ENCODE measurements at regions not wholly inside any gene's neighbourhood (a gene's known extent, or its start where the extent isn't known, plus 50 kb on each side); places are given as distances from the start of the nearest gene placed in this dataset.

DNA sequence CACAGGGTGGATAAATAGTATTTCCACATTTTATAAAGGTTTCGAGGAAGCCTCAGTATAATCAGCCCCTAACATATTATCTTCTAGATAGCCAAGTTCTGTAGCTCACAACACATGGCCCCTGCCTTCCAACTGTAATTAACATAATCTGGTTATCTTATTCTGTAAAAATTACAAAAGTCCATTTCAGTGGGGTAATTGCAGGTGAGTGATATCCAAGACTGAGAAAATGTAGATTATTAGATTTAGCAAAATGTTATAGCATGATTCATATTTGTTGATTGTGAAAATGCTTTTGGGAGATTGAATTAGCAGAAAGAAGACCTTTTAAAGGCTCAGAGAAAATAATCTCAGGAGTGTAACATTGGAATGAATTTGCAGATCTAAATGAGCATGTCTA lies 168.3 kb upstream of the GPC6 start:
- ATAC-seq (no peak), DNase-seq (no peak)
- Histone ChIP-seq H3K27me3 (no peaks in the 10 kb centered on the region), H3K36me3 (replicated peaks in 1 of 2; ENCODE audit: insufficient read depth in 1 of 2, low read depth in 2 of 2) (no peaks in the 10 kb centered on the region), H3K27ac (no peak overlapping the region), H3K4me1 (no peaks in the 10 kb centered on the region), H3K9me3 (no peaks in the 10 kb centered on the region), H3K4me3 (no peak overlapping the region)
- 48 to 67% methylated on average over 1 of the region's 1 CpG for WGBS, 2 donors
- intact Hi-C loops (cut with DNase I): no loop called here
- TF ChIP-seq POLR2A (IDR thresholded peaks at IDR 0.05): no peak
- TF ChIP-seq, protein P1, sequence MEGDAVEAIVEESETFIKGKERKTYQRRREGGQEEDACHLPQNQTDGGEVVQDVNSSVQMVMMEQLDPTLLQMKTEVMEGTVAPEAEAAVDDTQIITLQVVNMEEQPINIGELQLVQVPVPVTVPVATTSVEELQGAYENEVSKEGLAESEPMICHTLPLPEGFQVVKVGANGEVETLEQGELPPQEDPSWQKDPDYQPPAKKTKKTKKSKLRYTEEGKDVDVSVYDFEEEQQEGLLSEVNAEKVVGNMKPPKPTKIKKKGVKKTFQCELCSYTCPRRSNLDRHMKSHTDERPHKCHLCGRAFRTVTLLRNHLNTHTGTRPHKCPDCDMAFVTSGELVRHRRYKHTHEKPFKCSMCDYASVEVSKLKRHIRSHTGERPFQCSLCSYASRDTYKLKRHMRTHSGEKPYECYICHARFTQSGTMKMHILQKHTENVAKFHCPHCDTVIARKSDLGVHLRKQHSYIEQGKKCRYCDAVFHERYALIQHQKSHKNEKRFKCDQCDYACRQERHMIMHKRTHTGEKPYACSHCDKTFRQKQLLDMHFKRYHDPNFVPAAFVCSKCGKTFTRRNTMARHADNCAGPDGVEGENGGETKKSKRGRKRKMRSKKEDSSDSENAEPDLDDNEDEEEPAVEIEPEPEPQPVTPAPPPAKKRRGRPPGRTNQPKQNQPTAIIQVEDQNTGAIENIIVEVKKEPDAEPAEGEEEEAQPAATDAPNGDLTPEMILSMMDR (IDR thresholded peaks at IDR 0.05): no peak

- 72 to 74% methylated on average over 5 of the region's 5 CpGs for WGBS, 2 donors
Measured at GRCh38 chr13:93060144-93060543, 166.5 kb upstream of the GPC6 start.

GRCh38 chr13:93066187-93066586 lies 160.4 kb upstream of the GPC6 start:
- WGBS, 2 donors: 75 to 76% methylated on average over 4 of the region's 4 CpGs
- no peaks in the 10 kb centered on the region for H3K36me3 ChIP-seq (replicated peaks in 1 of 2; ENCODE audit: insufficient read depth in 1 of 2, low read depth in 2 of 2)
- no peak for ATAC-seq
- intact Hi-C loops (cut with DNase I): no loop called here
- no peak overlapping the region for H3K4me3 ChIP-seq
- no peaks in the 10 kb centered on the region for H3K4me1 ChIP-seq
- no peaks in the 10 kb centered on the region for H3K9me3 ChIP-seq
- no peak for TF ChIP-seq POLR2A (IDR thresholded peaks at IDR 0.05)
- no peak overlapping the region for H3K27ac ChIP-seq
- H3K27me3 ChIP-seq: no peaks in the 10 kb centered on the region
- no peak for DNase-seq

More at GRCh38 chr13:93060144-93060543, 166.5 kb upstream of the GPC6 start:
- intact Hi-C loops (cut with DNase I): no loop called here
- Histone ChIP-seq H3K27me3 (no peaks in the 10 kb centered on the region), H3K9me3 (no peaks in the 10 kb centered on the region), H3K36me3 (replicated peaks in 1 of 2; ENCODE audit: insufficient read depth in 1 of 2, low read depth in 2 of 2) (no peaks in the 10 kb centered on the region), H3K4me3 (no peak overlapping the region), H3K4me1 (no peaks in the 10 kb centered on the region), H3K27ac (no peak overlapping the region)
- TF ChIP-seq, protein P1 (IDR thresholded peaks at IDR 0.05): no peak
- TF ChIP-seq POLR2A (IDR thresholded peaks at IDR 0.05): no peak
- no peak for DNase-seq
- ATAC-seq: no peak

DNA sequence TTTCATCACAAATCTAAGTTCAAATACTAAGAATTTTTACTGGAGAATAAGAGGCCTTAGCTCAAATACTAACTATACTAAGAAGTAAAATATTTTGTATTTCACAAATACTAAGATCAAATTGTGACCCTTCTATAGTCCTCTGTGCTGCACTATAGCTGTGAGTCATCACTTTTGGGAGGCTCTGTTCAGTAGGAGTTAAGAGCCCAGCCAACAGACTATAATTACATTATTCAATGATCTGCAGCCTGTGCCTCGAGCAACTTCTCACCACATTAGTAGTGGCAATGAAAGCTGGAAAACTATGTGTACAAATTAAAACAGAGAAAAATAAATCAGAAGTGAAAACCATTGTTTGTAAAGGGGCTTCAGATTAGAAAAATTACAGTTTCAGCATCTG lies 147.3 kb upstream of the GPC6 start:
- WGBS, 2 donors: 41 to 58% methylated on average over 1 of the region's 1 CpG
- H3K27me3 ChIP-seq: no peaks in the 10 kb centered on the region
- no peaks in the 10 kb centered on the region for H3K36me3 ChIP-seq (replicated peaks in 1 of 2; ENCODE audit: insufficient read depth in 1 of 2, low read depth in 2 of 2)
- H3K4me3 ChIP-seq: no peak overlapping the region
- no peak overlapping the region for H3K27ac ChIP-seq
- TF ChIP-seq, protein P1 (IDR thresholded peaks at IDR 0.05): no peak
- TF ChIP-seq POLR2A (IDR thresholded peaks at IDR 0.05): no peak
- H3K9me3 ChIP-seq: no peaks in the 10 kb centered on the region
- no peak for DNase-seq
- intact Hi-C loops (cut with DNase I): no loop called here
- no peak for ATAC-seq
- H3K4me1 ChIP-seq: no peaks in the 10 kb centered on the region

GRCh38 chr13:93080166-93080565 lies 146.4 kb upstream of the GPC6 start:
- 68 to 76% methylated on average over 4 of the region's 4 CpGs for WGBS, 2 donors
- H3K36me3 ChIP-seq (replicated peaks in 1 of 2; ENCODE audit: insufficient read depth in 1 of 2, low read depth in 2 of 2): no peaks in the 10 kb centered on the region
- ATAC-seq: no peak
- H3K27ac ChIP-seq: no peak overlapping the region
- intact Hi-C loops (cut with DNase I): no loop called here
- no peaks in the 10 kb centered on the region for H3K9me3 ChIP-seq
- no peak for DNase-seq
- H3K4me3 ChIP-seq: no peak overlapping the region
- TF ChIP-seq POLR2A (IDR thresholded peaks at IDR 0.05): no peak
- TF ChIP-seq, protein P1 (IDR thresholded peaks at IDR 0.05): no peak
- H3K27me3 ChIP-seq: no peaks in the 10 kb centered on the region
- no peaks in the 10 kb centered on the region for H3K4me1 ChIP-seq

Measured in body of pancreas (tissue), 4 donors.